Lower leg skin (tissue), 4 donors: ENCODE measurements at regions not wholly inside any gene's neighbourhood (a gene's known extent, or its start where the extent isn't known, plus 50 kb on each side); places are given as distances from the start of the nearest gene placed in this dataset.

Source experiments
- DNase-seq, 2 donors: peaks; one replicate each; pipeline ENCODE4 v3.0.0-alpha.2; 2019; ENCODE audit warnings: low spot score in 2 of 2
- H3K4me3 ChIP-seq: fragments of 200-600 bp; sonication (generic); 2 replicates; pipeline ENCODE4 v1.5.1; 2017; ENCODE audit warnings: mild to moderate bottlenecking, low read depth; ENCODE audit not compliant: poor library complexity, severe bottlenecking
- CTCF ChIP-seq, 3 donors: fragments of 450-650 bp; IDR thresholded peaks; one replicate each; pipeline ENCODE4 v1.5.1; 2016; ENCODE audit warnings: antibody characterized with exemption in 3 of 3, mild to moderate bottlenecking in 3 of 3, moderate library complexity in 2 of 3
- POLR2A ChIP-seq, 2 donors: fragments of 450-650 bp; IDR thresholded peaks; one replicate each; pipeline ENCODE4 v1.6.1; 2016 to 2017; ENCODE audit warnings: antibody characterized with exemption in 2 of 2, mild to moderate bottlenecking in 1 of 2, moderate library complexity in 1 of 2
- WGBS, 2 donors: methylation state at CpG; one replicate each; pipeline ENCODE4 v1.1.5; 2018; 5-methylcytosine and 5-hydroxymethylcytosine counted together
- intact Hi-C: fragments of 100-400 bp; cut with DNase I; formaldehyde crosslinking; loops from one replicate; pipeline ENCODE4 v1.15.0; 2023; ENCODE audit warnings: low total_unique reads

- no peak for TF ChIP-seq POLR2A (IDR thresholded peaks at IDR 0.05)
- TF ChIP-seq CTCF (IDR thresholded peaks at IDR 0.05) = no peak
- no peak for DNase-seq
- intact Hi-C loops = no loop called here
- H3K4me3 ChIP-seq = no peak overlapping the region
- 86 to 91% methylated on average over 6 to 7 of the region's 7 CpGs for WGBS, 2 donors
These were observed 559.6 kb downstream of the SPRY1 start for GRCh38 chr4:123956204-123956603.

DNA sequence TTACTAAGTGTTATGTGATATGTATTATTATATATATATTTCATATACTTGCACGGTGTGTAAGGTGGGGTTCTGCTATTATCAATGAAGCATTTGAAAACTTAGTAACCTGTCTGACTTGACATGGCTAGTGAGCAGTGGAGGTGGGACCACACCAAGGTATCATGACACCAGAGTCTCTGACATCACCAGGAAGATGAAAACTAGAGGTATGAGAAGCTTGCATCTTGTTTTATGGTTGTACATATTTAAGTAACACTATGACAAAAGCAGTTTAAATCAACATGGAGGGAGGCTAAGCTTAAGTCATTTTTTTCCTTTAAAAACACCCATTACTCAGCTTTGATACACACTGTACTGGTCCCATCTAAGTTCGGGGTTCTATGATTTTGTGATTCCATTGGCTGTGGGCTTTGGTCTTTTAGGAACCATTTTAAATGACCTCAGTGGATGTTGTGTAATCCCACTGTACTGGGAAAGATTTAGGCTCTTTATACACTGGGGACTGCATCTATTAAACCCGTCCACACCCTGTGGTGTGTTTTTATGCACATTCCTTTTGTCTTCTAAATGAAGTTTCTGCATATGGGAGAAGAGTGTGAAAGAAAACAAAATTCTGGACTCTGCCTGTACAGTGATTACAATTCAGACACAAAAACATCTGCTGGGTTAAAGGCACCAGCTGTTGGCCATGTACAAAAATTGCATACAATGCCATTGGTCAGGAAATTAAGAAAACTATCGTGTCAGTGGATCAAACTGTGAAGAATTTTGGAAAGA lies 570.6 kb downstream of the SPRY1 start:
- intact Hi-C loops = no loop called here
- TF ChIP-seq CTCF (IDR thresholded peaks at IDR 0.05) = no peak
- no peak for TF ChIP-seq POLR2A (IDR thresholded peaks at IDR 0.05)
- no peak overlapping the region for H3K4me3 ChIP-seq
- 68% methylated on average over 4 of the region's 4 CpGs for WGBS, 2 donors
- no peak for DNase-seq

- TF ChIP-seq POLR2A (IDR thresholded peaks at IDR 0.05) (no peak), CTCF (IDR thresholded peaks at IDR 0.05) (no peak)
- no peak overlapping the region for H3K4me3 ChIP-seq
- 50 to 57% methylated on average over 1 of the region's 1 CpG for WGBS, 2 donors
- no peak for DNase-seq
- intact Hi-C loops = no loop called here
These were observed 575.4 kb downstream of the SPRY1 start for GRCh38 chr4:123972031-123972430.

GRCh38 chr4:123974386-123975149 lies 578.0 kb downstream of the SPRY1 start:
- WGBS, 2 donors = 49 to 52% methylated on average over 2 of the region's 2 CpGs
- intact Hi-C loops = no loop called here
- H3K4me3 ChIP-seq = no peak overlapping the region
- DNase-seq = no peak
- TF ChIP-seq POLR2A (IDR thresholded peaks at IDR 0.05) (no peak), CTCF (IDR thresholded peaks at IDR 0.05) (no peak)

DNA sequence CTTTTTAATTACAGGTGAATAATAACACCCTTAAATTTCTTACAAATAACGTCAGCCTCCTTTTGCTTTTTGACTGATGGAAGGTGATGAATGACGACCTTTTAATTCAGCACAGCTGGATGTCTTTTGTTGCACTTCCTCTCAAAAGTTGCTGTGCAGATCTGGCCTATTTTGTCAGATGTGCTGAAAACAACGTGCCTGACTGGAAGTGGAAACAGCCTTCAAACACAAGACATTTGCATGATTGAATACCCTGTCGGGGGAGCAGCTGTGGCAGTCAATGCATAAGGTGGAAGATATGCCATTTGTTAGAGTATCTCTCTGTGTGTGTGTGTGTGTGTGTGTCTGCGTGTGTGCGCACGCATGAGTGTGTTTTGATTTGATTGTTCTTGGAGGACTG lies 579.7 kb downstream of the SPRY1 start:
- WGBS, 2 donors = 34% methylated on average over 7 of the region's 7 CpGs
- TF ChIP-seq POLR2A (IDR thresholded peaks at IDR 0.05) = no peak
- TF ChIP-seq CTCF (IDR thresholded peaks at IDR 0.05) = no peak
- intact Hi-C loops = no loop called here
- H3K4me3 ChIP-seq = no peak overlapping the region
- no peak for DNase-seq
